Neural progenitor cell (in vitro differentiated cells): ENCODE measurements at regions not wholly inside any gene's neighbourhood (a gene's known extent, or its start where the extent isn't known, plus 50 kb on each side); places are given as distances from the start of the nearest gene placed in this dataset.

Source experiments
- EZH2 ChIP-seq: fragments of 200-600 bp; sonication (generic); IDR thresholded peaks from 2 replicates; pipeline ENCODE4 v1.6.1; 2017; ENCODE audit warnings: antibody characterized with exemption, mild to moderate bottlenecking, moderate library complexity
- TF ChIP-seq, protein P1 (sequence below): fragments of 200-600 bp; sonication (generic); IDR thresholded peaks from 2 replicates; pipeline ENCODE4 v1.5.1; 2017; ENCODE audit warnings: antibody characterized with exemption, mild to moderate bottlenecking

DNA sequence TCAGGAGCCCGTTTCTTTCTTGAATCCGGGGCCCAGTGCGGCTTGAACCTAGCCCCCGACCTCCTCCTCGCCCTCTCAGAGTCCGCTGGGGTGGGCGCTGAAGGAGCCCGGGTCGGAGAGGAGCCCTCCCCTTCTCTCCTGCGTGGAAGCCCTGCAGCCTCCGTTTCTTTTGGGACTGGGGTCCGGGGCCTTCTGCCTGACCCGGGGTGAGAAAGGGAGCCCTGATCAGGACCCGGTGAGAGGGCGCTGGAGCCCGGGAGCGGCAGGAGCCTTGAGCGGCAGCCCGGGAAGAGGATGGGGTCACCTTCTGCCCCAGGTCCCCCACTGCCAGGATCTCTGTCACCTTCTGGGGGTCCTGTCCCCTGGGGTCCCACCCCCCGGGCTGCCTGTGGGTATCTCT lies 162.3 kb downstream of the ZNF33B start:
- TF ChIP-seq, protein P1, sequence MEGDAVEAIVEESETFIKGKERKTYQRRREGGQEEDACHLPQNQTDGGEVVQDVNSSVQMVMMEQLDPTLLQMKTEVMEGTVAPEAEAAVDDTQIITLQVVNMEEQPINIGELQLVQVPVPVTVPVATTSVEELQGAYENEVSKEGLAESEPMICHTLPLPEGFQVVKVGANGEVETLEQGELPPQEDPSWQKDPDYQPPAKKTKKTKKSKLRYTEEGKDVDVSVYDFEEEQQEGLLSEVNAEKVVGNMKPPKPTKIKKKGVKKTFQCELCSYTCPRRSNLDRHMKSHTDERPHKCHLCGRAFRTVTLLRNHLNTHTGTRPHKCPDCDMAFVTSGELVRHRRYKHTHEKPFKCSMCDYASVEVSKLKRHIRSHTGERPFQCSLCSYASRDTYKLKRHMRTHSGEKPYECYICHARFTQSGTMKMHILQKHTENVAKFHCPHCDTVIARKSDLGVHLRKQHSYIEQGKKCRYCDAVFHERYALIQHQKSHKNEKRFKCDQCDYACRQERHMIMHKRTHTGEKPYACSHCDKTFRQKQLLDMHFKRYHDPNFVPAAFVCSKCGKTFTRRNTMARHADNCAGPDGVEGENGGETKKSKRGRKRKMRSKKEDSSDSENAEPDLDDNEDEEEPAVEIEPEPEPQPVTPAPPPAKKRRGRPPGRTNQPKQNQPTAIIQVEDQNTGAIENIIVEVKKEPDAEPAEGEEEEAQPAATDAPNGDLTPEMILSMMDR, result no peak
- TF ChIP-seq EZH2, result no peak
